ENCODE measurements at regions not wholly inside any gene's neighbourhood (a gene's known extent, or its start where the extent isn't known, plus 50 kb on each side); places are given as distances from the start of the nearest gene placed in this dataset.

DNA sequence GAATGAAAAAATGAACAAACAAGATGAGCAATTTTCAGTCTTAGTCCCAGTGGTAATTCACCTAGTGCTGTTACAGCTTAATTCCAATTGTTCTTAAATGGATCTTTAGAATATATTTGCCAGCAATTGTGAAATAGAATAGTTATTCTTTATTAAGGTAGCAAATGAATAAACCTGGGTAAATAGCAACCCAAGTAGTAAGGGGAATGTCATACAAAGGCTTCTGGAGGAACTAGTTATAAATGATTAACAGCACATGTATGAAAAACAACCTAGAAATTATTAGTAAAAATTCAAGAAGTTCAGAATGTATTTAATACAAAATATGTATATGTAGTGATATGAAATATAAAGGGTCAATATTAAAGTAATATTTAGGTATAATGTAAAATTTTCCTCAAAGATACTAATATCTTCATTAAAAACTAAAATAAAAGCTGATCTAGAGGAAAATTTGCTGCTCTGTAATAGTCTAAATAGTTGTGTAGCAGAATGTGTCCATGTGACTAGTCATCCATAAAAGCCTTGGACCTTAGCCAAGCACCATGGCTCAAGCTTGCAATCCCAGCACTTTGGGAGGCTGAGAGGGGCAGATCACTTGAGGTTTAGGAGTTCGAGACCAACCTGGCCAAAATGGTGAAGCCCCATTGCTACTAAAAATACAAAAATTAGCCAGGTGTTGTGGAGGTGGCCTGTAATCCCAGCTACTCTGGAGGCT lies 535.9 kb upstream of the ATXN8OS start:
- Histone ChIP-seq H3K9ac (ENCODE audit: low read depth, low read length) (no peak overlapping the region), H3K9me3 (ENCODE audit: control insufficient read depth, insufficient read depth, low read length) (no peaks in the 10 kb centered on the region), H3K27ac (ENCODE audit: low read depth, low read length) (no peak overlapping the region), H3K36me3 (ENCODE audit: control insufficient read depth, insufficient read depth, low read length) (no peaks in the 10 kb centered on the region), H3K27me3 (ENCODE audit: control insufficient read depth, insufficient read depth, low read length) (no peaks in the 10 kb centered on the region), H3K4me3 (ENCODE audit: low read depth, low read length) (no peak overlapping the region), H3K4me1 (ENCODE audit: control insufficient read depth, insufficient read depth, low read length) (no peaks in the 10 kb centered on the region)

DNA sequence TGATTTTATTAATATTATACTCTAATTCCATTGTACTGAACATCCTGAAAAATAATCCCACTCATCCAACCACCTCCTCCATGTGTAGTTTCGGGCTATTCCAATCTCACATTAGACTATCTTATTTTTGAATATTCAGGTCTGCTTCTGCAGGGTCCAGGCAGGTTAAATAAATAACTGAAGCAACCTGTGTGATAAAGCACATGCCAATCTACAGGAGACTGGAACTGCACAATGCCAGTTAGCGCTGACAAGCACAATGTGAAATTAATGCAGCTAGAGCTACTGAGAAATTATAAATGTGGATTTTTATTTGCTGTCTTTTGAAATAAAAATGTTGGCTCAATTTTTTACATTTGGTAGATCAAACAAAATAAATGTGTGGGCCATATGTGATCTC lies 540.1 kb upstream of the ATXN8OS start:
- no peaks in the 10 kb centered on the region for H3K36me3 ChIP-seq (ENCODE audit: control insufficient read depth, insufficient read depth, low read length)
- no peak overlapping the region for H3K4me3 ChIP-seq (ENCODE audit: low read depth, low read length)
- no peaks in the 10 kb centered on the region for H3K9me3 ChIP-seq (ENCODE audit: control insufficient read depth, insufficient read depth, low read length)
- H3K9ac ChIP-seq (ENCODE audit: low read depth, low read length): no peak overlapping the region
- no peak overlapping the region for H3K27ac ChIP-seq (ENCODE audit: low read depth, low read length)
- H3K27me3 ChIP-seq (ENCODE audit: control insufficient read depth, insufficient read depth, low read length): no peaks in the 10 kb centered on the region
- H3K4me1 ChIP-seq (ENCODE audit: control insufficient read depth, insufficient read depth, low read length): no peaks in the 10 kb centered on the region

DNA sequence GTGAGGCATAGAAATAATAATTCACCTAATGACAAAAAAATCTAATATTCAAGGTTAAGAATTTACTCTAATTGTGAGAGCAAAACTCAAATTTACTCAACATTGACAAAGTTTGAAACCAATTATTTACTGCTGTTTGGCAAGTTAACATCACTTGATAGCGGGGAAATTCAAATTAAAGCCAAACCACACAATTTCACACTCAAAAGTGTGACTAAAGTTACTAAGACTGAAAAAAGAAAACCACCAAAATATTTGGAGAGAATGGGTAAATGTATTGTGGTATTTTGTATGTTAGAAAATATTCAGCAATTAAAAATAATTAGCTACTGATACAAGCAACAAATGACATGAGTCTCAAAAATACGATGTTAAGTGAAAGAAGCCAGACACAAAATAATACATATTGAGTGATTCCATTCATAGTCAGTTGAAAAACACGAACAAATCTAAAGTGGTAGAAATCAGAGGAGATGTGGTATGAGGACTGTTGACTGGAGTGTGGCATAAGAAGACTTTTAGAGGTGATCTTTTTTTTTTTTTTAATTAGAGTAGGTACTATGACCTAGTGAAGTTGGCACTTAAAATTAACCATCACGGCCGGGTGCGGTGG lies 541.4 kb upstream of the ATXN8OS start:
- Histone ChIP-seq H3K27ac (ENCODE audit: low read depth, low read length) (no peak overlapping the region), H3K4me1 (ENCODE audit: control insufficient read depth, insufficient read depth, low read length) (no peaks in the 10 kb centered on the region), H3K9me3 (ENCODE audit: control insufficient read depth, insufficient read depth, low read length) (no peaks in the 10 kb centered on the region), H3K36me3 (ENCODE audit: control insufficient read depth, insufficient read depth, low read length) (no peaks in the 10 kb centered on the region), H3K27me3 (ENCODE audit: control insufficient read depth, insufficient read depth, low read length) (no peaks in the 10 kb centered on the region), H3K4me3 (ENCODE audit: low read depth, low read length) (no peak overlapping the region), H3K9ac (ENCODE audit: low read depth, low read length) (no peak overlapping the region)

DNA sequence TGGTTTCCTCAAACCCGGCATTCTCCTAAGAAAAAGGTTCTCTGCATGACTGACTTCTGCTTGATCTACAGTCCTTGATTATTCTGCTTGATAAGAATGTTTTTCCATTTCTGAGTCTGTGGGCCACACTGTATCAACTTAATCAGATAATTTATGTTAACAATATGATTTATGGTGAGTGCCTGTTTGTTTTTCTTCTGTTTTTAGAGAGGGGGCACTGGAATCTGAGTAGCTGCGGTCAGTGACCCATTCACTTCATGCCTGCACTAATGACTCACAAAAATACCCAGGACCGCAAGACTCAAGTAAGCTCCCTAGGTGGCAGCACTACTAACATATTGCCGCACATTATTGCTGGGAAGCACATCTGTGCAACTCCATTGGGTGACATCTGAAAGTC lies 542.3 kb upstream of the ATXN8OS start:
- no peaks in the 10 kb centered on the region for H3K9me3 ChIP-seq (ENCODE audit: control insufficient read depth, insufficient read depth, low read length)
- no peaks in the 10 kb centered on the region for H3K36me3 ChIP-seq (ENCODE audit: control insufficient read depth, insufficient read depth, low read length)
- H3K9ac ChIP-seq (ENCODE audit: low read depth, low read length): no peak overlapping the region
- no peak overlapping the region for H3K4me3 ChIP-seq (ENCODE audit: low read depth, low read length)
- H3K27me3 ChIP-seq (ENCODE audit: control insufficient read depth, insufficient read depth, low read length): no peaks in the 10 kb centered on the region
- no peaks in the 10 kb centered on the region for H3K4me1 ChIP-seq (ENCODE audit: control insufficient read depth, insufficient read depth, low read length)
- no peak overlapping the region for H3K27ac ChIP-seq (ENCODE audit: low read depth, low read length)

DNA sequence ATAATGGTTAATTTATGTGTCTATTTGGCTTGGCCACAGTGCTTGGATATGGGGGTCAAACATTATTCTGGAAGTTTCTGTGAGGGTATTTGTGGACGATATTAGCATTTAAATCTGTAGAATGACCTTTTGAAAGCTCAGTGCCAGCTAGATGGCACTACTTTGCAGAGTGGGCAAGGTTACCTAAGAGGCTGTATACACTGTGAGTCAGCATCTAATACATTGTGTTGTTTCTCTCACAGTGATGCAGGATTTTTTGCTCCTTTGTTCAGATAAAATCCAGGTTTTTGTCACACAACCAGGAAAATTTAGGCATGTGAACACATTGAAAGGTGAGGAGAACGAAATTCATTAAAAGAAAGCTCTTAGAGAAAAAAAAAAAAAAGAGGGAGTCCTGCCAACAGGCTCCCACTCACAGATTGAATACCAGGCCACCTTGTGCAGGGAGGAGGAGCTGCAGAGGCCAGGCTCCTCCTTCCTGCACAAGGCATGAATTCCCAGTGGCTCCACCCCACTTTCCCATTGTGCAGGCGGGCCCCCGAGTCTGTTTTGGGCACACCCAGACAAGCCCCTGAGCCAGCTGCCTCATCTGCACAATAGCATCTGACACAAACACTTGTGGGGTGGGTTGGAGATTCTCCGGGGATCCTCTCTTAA lies 551.0 kb upstream of the ATXN8OS start:
- no peaks in the 10 kb centered on the region for H3K27me3 ChIP-seq (ENCODE audit: control insufficient read depth, insufficient read depth, low read length)
- H3K9ac ChIP-seq (ENCODE audit: low read depth, low read length): no peak overlapping the region
- H3K9me3 ChIP-seq (ENCODE audit: control insufficient read depth, insufficient read depth, low read length): no peaks in the 10 kb centered on the region
- no peaks in the 10 kb centered on the region for H3K4me1 ChIP-seq (ENCODE audit: control insufficient read depth, insufficient read depth, low read length)
- no peaks in the 10 kb centered on the region for H3K36me3 ChIP-seq (ENCODE audit: control insufficient read depth, insufficient read depth, low read length)
- no peak overlapping the region for H3K27ac ChIP-seq (ENCODE audit: low read depth, low read length)
- H3K4me3 ChIP-seq (ENCODE audit: low read depth, low read length): no peak overlapping the region

DNA sequence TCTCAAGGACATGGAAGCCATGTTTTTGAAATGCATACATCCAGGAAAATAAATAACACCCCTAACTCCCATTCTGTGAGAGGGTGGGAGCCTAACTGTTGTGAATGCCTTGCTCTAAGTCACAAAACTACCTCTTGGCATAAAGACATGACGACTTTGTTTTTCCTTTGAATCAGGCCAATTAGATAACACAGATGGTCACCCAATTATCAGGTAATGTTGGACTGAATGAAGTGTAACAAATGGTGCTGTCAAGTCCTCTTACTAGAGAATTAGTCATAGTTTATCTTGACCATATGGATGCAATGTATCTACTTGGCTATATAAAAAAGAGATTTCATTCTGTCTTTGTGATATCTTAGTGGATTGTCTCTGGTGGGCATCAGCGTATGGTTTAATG lies 553.6 kb upstream of the ATXN8OS start:
- H3K27ac ChIP-seq (ENCODE audit: low read depth, low read length): no peak overlapping the region
- H3K36me3 ChIP-seq (ENCODE audit: control insufficient read depth, insufficient read depth, low read length): no peaks in the 10 kb centered on the region
- H3K4me1 ChIP-seq (ENCODE audit: control insufficient read depth, insufficient read depth, low read length): no peaks in the 10 kb centered on the region
- no peaks in the 10 kb centered on the region for H3K9me3 ChIP-seq (ENCODE audit: control insufficient read depth, insufficient read depth, low read length)
- H3K9ac ChIP-seq (ENCODE audit: low read depth, low read length): no peak overlapping the region
- no peaks in the 10 kb centered on the region for H3K27me3 ChIP-seq (ENCODE audit: control insufficient read depth, insufficient read depth, low read length)
- no peak overlapping the region for H3K4me3 ChIP-seq (ENCODE audit: low read depth, low read length)

DNA sequence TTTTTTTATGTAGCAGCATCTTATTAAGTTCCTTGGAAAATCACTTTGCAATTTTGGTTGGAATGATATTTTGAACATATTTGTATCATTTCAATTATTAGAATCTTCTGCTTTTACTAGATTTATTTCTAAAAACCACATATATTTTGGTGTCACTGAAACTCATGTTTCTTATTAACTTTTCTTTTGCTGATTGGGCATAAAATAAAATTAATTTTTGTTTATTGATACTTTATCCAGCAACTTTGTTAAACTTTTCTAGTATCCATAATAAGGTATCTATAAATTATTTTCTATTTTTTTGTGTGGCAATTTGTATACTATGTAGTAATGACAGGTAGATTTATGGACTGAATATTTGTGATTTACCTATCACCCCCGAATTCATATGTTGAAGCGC lies 556.4 kb upstream of the ATXN8OS start:
- H3K9me3 ChIP-seq (ENCODE audit: control insufficient read depth, insufficient read depth, low read length): no peaks in the 10 kb centered on the region

DNA sequence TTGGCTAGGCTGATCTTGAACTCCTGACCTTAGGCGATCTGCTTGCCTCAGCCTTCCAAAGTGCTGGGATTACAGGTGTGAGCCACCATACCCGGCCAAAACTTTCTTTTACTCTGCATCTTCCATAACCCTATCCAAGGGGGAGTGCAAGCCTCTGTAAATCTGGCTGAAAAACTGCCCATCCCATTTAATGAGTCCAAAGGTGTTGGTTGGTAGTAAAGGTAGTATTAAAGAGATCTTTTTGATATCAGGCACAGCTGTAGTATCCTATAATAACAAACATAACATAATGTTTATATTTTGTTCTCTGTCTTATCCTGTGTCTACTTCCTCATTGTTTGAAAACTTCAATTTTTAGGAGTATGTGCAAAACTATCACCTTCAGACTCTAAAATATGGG lies 559.8 kb upstream of the ATXN8OS start:
- Histone ChIP-seq H3K9ac (ENCODE audit: low read depth, low read length) (no peak overlapping the region), H3K27me3 (ENCODE audit: control insufficient read depth, insufficient read depth, low read length) (no peaks in the 10 kb centered on the region), H3K9me3 (ENCODE audit: control insufficient read depth, insufficient read depth, low read length) (no peaks in the 10 kb centered on the region), H3K4me1 (ENCODE audit: control insufficient read depth, insufficient read depth, low read length) (no peaks in the 10 kb centered on the region), H3K27ac (ENCODE audit: low read depth, low read length) (no peak overlapping the region), H3K4me3 (ENCODE audit: low read depth, low read length) (no peak overlapping the region), H3K36me3 (ENCODE audit: control insufficient read depth, insufficient read depth, low read length) (no peaks in the 10 kb centered on the region)

More for the DNA sequence above, 556.4 kb upstream of the ATXN8OS start:
- Histone ChIP-seq H3K36me3 (ENCODE audit: control insufficient read depth, insufficient read depth, low read length) (no peaks in the 10 kb centered on the region), H3K27me3 (ENCODE audit: control insufficient read depth, insufficient read depth, low read length) (no peaks in the 10 kb centered on the region), H3K4me1 (ENCODE audit: control insufficient read depth, insufficient read depth, low read length) (no peaks in the 10 kb centered on the region), H3K9ac (ENCODE audit: low read depth, low read length) (no peak overlapping the region), H3K4me3 (ENCODE audit: low read depth, low read length) (no peak overlapping the region), H3K27ac (ENCODE audit: low read depth, low read length) (no peak overlapping the region)

DNA sequence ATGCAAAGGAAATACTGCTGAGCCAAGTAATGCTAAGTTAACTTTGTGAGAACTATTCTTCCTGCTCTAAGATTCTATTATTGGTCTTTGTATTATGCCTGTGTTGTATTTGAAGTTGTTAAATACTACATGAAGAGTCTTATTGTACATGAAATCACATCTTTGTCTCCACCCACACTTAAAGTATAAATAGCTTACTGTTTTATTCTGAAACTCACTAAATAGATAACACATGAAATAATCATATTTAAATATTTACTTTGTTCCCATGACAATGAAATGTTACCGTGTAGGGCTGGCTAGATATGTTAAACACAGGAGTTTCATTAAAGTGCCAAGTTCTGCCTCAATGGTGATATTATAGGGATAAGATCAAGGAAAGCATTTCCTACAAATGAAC lies 562.1 kb upstream of the ATXN8OS start:
- Histone ChIP-seq H3K4me3 (ENCODE audit: low read depth, low read length) (no peak overlapping the region), H3K9me3 (ENCODE audit: control insufficient read depth, insufficient read depth, low read length) (no peaks in the 10 kb centered on the region), H3K27ac (ENCODE audit: low read depth, low read length) (no peak overlapping the region), H3K4me1 (ENCODE audit: control insufficient read depth, insufficient read depth, low read length) (no peaks in the 10 kb centered on the region), H3K36me3 (ENCODE audit: control insufficient read depth, insufficient read depth, low read length) (no peaks in the 10 kb centered on the region), H3K27me3 (ENCODE audit: control insufficient read depth, insufficient read depth, low read length) (no peaks in the 10 kb centered on the region), H3K9ac (ENCODE audit: low read depth, low read length) (no peak overlapping the region)

DNA sequence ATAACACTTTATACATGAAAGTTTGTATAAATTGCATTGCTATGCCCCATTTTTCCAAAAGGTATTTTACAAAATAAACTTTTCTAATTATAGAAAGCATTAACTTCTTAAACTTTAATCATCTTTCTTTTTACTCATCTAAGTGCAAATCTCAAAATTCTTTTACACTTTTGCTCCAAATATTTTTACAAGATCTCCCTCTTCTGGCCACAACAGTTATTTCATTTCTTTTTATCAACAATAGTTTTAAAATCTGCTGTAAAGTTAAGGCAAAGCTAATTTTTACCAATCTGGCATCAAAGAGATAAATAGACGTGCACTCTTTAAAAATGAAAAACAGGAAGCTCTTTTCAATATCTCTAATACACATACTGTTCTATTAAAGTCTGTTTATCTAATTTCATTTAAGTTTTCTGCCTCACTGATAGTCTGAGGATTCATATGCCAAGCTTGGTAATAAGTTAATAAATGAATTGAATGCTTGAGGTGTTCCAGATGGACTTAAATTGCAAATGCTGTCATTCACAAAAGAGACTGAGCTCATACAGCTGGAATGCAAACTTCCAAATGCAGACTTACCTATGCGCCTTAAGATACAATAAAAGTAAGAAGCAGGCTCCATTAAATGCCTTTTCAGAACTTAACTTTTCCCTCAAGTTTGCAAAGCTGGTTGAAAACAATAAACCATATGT lies 583.0 kb upstream of the ATXN8OS start:
- no peaks in the 10 kb centered on the region for H3K27me3 ChIP-seq (ENCODE audit: control insufficient read depth, insufficient read depth, low read length)
- no peaks in the 10 kb centered on the region for H3K36me3 ChIP-seq (ENCODE audit: control insufficient read depth, insufficient read depth, low read length)
- H3K9me3 ChIP-seq (ENCODE audit: control insufficient read depth, insufficient read depth, low read length): no peaks in the 10 kb centered on the region
- no peak overlapping the region for H3K9ac ChIP-seq (ENCODE audit: low read depth, low read length)
- H3K4me3 ChIP-seq (ENCODE audit: low read depth, low read length): no peak overlapping the region
- no peak overlapping the region for H3K27ac ChIP-seq (ENCODE audit: low read depth, low read length)
- peaks cover 9% of the 10 kb centered on the region for H3K4me1 ChIP-seq (ENCODE audit: control insufficient read depth, insufficient read depth, low read length)

DNA sequence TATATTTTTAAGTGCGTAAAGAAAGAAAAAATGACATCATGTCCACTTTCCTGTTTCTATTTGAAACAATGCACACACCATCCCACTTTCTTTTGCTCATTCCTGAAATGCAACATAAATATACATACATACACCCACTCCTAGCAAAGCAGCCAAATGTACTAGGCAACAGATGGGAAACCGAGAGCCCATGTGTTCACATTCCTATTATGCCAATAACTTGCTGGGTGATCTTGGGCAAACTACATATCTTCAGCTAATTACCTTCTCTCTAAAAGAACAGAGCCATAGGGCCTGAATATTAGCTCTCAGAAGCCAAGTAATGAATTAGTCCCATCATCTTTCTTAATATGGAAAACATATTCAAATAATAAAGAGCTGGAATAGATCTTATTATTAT lies 610.6 kb upstream of the ATXN8OS start:
- Histone ChIP-seq H3K9ac (ENCODE audit: low read depth, low read length) (no peak overlapping the region), H3K4me1 (ENCODE audit: control insufficient read depth, insufficient read depth, low read length) (no peaks in the 10 kb centered on the region), H3K4me3 (ENCODE audit: low read depth, low read length) (no peak overlapping the region), H3K27me3 (ENCODE audit: control insufficient read depth, insufficient read depth, low read length) (no peaks in the 10 kb centered on the region), H3K36me3 (ENCODE audit: control insufficient read depth, insufficient read depth, low read length) (no peaks in the 10 kb centered on the region), H3K27ac (ENCODE audit: low read depth, low read length) (no peak overlapping the region), H3K9me3 (ENCODE audit: control insufficient read depth, insufficient read depth, low read length) (no peaks in the 10 kb centered on the region)

Measured in HUES48 (cell line).